NCI-H526 (cell line): ENCODE measurements at regions not wholly inside any gene's neighbourhood (a gene's known extent, or its start where the extent isn't known, plus 50 kb on each side); places are given as distances from the start of the nearest gene placed in this dataset.

Experiments
- DNase-seq, 2 experiments: peaks; one replicate each; lab custom pipeline; 2025; lab: John Stamatoyannopoulos, UW

GRCh38 chr11:70608568-70609470 is 210.5 kb downstream of the CTTN start:
- peak; percentile 97 to 98 for DNase-seq

DNA sequence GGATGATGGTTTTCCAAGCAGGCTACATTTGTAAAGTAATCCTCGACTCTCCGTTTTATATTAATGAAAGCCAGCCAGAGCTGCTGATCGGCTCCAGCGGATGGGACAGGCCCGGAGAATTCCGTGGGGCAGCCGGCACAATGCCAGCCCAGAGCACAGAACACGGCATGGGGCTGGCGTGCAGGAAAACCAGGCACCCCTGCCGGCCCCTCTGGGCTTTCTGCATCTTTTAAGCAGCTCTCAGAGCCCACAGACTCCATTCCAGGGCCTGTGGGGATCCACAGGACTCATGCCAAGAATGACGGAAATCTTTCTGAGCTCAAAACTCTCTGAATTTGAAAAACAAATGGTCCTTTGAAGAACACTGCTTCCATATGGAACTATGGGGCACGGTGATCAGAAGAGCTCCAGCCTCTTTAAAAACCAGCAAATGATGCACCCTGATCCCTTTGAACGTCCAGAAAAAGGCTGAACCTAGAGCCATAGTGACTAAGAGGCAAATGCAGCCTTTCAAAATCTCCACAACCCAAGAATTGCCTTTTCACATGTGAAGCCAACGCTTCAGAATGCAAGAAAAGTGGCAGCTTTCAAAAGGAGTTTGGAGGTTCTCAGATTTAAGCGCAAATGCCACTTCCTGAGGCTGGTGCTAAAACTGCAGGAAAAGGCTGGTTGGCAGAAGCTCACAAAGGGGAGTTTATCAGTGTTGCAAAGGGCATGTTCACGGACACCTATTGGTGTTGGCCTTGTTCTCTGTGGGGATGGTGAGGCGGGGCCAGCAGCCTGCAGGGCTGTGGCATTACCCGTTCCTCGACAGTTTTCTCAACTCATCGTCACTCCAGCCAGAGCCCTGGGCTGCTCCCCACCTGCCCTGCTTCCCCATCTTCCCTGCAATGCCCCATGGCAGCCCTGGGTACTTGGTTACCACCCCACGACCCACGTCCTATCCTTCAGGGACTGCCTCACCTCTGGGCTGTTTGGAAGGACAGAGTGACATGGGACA is 212.5 kb downstream of the CTTN start:
- DNase-seq = peak in 1 of 2 experiments; percentile 55

GRCh38 chr11:70611821-70612220 is 213.5 kb downstream of the CTTN start:
- peak in 1 of 2 experiments; percentile 47 for DNase-seq

- DNase-seq = no peak
Measured at GRCh38 chr11:70612459-70613141, 214.3 kb downstream of the CTTN start.

DNA sequence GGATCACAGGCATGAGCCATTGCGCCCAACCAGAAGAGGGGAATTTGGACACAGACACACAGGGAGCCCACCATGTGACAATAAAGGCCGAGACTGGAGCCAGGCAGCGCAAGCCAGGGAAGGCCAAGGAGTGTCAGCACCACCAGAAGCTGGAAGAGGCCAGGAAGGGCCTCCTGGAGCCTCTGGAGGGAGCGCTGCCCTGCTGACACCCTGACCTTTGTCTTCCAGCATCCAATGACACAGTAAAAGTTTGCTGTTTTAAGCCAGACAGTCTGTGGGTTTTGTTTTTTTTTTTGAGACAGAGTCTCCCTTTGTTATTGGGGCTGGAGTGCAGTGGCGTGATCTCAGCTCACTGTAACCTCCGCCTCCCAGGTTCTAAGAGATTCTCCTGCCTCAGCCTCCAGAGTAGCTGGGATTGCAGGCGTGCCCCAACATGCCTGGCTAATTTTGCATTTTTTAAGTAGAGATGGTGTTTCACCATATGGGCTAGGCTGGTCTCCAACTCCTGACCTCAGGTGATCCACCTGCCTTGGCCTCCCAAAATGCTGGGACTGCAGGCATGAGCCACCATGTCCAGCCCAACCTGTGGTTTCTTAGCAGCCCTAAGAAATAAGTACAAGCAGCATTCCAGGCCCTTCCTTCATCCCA is 215.8 kb downstream of the CTTN start:
- no peak for DNase-seq

GRCh38 chr11:70615036-70615875 is 216.9 kb downstream of the CTTN start:
- no peak for DNase-seq

GRCh38 chr11:70616317-70616716 is 218.0 kb downstream of the CTTN start:
- DNase-seq = no peak

GRCh38 chr11:70616938-70617654 is 218.8 kb downstream of the CTTN start:
- no peak for DNase-seq

GRCh38 chr11:70618431-70619101 is 220.2 kb downstream of the CTTN start:
- DNase-seq = peak; percentile 66 to 81

DNA sequence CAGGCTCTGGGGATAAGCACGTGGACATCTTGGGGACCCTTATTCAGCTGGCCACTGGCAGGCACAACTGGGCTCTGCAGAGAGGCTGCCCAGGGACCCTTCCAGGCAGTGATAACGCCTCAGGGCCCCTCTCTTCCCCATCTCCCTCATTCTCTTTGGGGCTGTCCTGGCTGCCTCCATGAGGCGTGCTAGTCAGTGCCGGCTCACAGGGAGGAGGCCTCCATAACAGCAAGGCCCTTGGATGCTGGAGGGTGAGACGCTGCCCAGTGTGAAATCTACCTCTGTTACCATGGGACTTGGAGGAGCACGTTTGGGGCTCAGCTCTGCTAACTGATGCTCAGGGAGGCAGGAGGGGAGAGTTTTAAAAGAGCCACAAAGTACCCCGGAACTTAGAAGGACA is 221.3 kb downstream of the CTTN start:
- no peak for DNase-seq

DNA sequence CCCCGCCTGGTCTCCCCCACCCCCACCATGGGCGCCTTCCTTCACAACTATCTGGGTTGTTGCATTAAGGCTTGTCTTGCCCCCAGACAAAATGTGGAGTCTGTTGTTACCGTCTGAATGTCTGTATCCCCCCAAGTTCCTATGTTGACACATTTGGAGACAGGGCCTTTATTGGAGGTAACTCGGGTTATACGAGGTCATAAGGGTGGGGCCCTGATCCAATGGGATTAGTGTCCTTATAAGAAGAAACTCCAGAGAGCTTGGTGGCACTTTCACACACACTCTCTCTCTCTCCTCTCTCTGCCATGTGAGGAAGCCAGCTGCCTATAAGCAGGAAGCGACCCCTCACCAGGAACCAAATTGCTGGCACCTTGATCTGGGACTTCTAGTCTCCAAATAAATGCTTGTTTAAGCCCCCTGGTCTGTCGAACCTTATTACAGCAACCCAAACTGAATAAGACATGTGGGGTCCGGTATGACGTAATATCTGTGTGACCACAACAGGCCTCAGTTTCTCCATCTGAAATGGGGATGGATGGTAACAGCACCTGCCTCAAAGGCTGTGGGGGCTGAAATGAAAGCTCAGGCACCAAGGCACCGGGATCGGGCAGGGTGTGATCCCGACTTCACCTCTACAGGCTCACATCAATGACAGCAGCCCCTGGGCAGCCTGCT is 222.3 kb downstream of the CTTN start:
- no peak for DNase-seq

- DNase-seq = no peak
Measured at GRCh38 chr11:70621241-70621640, 222.9 kb downstream of the CTTN start.

GRCh38 chr11:70622091-70622490 is 223.8 kb downstream of the CTTN start:
- no peak for DNase-seq

- DNase-seq = peak in 1 of 2 experiments; percentile 44
Measured at GRCh38 chr11:70623906-70624597, 225.7 kb downstream of the CTTN start.

DNA sequence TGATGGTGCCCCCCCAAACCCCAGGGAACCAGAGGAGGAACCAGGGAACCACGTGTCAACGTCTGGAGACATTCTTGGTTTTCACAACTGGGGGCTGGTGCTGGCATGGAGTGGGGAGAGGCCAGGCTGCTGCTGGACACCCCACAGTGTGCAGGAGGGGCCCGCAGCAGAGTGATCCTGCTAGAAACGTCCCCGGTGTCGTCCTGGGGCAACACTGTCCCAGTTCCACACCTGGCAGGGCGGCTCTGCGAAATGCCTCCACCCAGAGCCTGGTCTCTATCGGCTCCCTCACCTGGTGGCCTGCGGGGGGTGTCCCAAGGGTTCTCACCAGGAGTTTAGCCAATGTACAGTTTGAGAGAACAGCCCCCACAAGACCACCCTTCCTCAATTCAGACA is 226.3 kb downstream of the CTTN start:
- DNase-seq = no peak

DNA sequence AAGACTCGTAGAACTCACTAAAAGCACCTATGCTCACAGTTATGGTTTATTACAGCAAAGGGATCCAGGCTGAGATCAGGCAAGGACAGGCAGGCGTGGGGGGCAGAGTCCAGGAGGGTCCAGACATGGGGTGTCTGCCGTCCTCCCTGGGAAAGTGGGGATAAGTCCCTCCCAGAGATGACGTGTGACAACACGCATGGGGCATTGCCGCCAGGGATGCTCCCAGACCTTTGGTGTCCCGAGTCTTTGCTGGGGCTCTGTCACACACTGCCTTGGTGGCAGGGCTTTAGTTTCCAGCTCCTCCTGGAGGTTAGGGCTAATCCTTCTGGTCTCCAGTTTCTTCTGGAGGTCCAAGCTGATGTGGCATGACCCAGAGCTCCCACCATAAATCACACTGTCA is 226.7 kb downstream of the CTTN start:
- DNase-seq = no peak

DNA sequence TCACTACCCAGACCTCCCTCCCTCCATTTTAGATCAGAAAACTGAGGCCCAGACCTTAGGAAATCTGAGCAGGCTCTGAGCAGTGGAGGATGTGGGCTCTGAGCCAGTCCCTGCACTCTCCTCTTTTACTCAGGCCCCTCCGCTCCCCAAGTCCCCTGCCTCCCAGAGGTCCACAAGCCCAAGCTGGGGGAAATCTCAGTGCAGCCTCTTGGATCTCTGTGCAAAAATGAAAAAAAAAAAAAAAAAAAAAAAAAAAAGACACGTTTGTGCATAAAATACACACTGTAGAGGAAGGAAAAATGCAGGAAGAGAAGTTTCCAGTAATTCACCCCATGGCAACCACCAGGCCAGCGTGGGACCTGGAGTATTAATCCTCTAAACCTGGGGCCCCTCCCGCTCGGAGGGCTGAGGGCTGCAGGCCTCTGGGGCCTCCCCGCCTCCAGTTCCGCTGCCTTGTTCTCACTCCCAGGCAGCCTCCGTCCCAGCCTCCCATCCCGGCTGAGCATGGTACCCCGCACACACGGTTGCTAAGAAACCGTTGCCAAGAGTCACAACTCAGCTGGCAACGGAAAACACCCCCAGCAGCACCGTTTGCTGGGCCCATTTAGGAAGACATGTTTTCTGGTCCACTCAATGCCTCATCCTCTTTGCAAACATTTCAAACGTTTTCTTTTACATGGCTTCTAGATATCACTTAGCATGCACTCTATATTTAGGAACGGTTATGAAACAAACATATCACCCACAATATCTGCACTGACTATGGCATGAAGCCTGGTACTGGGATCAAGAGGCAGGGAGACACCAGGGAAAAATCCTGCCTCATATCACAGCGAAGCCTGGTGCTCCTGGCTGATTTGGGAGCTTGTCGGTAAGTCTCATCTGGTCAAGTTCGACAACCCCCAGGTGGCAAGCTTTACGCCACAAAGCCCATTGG is 227.5 kb downstream of the CTTN start:
- no peak for DNase-seq
